Tibial nerve (tissue), 4 donors: ENCODE measurements at regions not wholly inside any gene's neighbourhood (a gene's known extent, or its start where the extent isn't known, plus 50 kb on each side); places are given as distances from the start of the nearest gene placed in this dataset.

ENCODE experiments used
- DNase-seq, 2 donors: peaks; one replicate each; pipeline ENCODE4 v3.0.0-alpha.2; 2019; ENCODE audit warnings: low spot score in 2 of 2
- H3K27ac ChIP-seq, 4 donors: fragments of 200-600 bp; sonication (generic) in 3 of 4; one replicate each; pipeline ENCODE4 v1.5.1; 2017 to 2019; ENCODE audit warnings: mild to moderate bottlenecking in 1 of 4
- H3K27me3 ChIP-seq, 2 donors: fragments of 200-600 bp; sonication (generic) in 1 of 2; one replicate each; pipeline versions ENCODE4 v1.5.1 to v1.6.0; 2017 to 2019
- H3K36me3 ChIP-seq, 3 donors: fragments of 200-600 bp; sonication (generic); one replicate each; pipeline ENCODE4 v1.5.1; 2018 to 2019
- H3K4me1 ChIP-seq, 4 donors: fragments of 200-600 bp; sonication (generic) in 3 of 4; one replicate each; pipeline ENCODE4 v1.5.1; 2017 to 2019
- H3K4me3 ChIP-seq, 4 donors: fragments of 200-600 bp; sonication (generic) in 3 of 4; one replicate each; pipeline ENCODE4 v1.5.1; 2017 to 2019; ENCODE audit warnings: mild to moderate bottlenecking in 1 of 4, moderate library complexity in 1 of 4
- H3K9me3 ChIP-seq, 4 donors: fragments of 200-600 bp; sonication (generic) in 3 of 4; one replicate each; pipeline ENCODE4 v1.5.1; 2017 to 2019
- CTCF ChIP-seq, 5 experiments: fragments of 200-600 bp in 3 of 5; fragments of 450-650 bp in 2 of 5; sonication (generic) in 3 of 5; IDR thresholded peaks; one replicate each; pipeline ENCODE4 v1.5.1; 2016 to 2019; ENCODE audit warnings: antibody characterized with exemption in 5 of 5, mild to moderate bottlenecking in 3 of 5, moderate library complexity in 2 of 5
- EP300 ChIP-seq, 2 donors: sonication (generic); formaldehyde crosslinking; IDR thresholded peaks; one replicate each; pipeline ENCODE4 v1.6.1; 2017; ENCODE audit warnings: antibody characterized with exemption in 2 of 2, mild to moderate bottlenecking in 1 of 2
- POLR2A ChIP-seq, 2 donors: fragments of 450-650 bp; IDR thresholded peaks; one replicate each; pipeline ENCODE4 v1.6.1; 2017; ENCODE audit warnings: antibody characterized with exemption in 2 of 2, mild to moderate bottlenecking in 2 of 2, moderate library complexity in 2 of 2
- WGBS, 2 donors: methylation state at CpG; one replicate each; pipeline ENCODE4 v1.1.5; 2018; 5-methylcytosine and 5-hydroxymethylcytosine counted together

GRCh38 chr9:86809151-86809550, 138.2 kb downstream of the GAS1 start:
- Histone ChIP-seq H3K4me1 (peaks cover 0 to 14% (median 3%) of the 10 kb centered on the region in 4 donors), H3K27me3 (no peaks in the 10 kb centered on the region), H3K27ac (no peak overlapping the region), H3K4me3 (no peak overlapping the region), H3K9me3 (no peaks in the 10 kb centered on the region), H3K36me3 (no peaks in the 10 kb centered on the region)
- DNase-seq: no peak
- 92% methylated on average over 6 of the region's 6 CpGs for WGBS, 2 donors
- TF ChIP-seq CTCF (IDR thresholded peaks at IDR 0.05) (no peak), POLR2A (IDR thresholded peaks at IDR 0.05) (no peak), EP300 (IDR thresholded peaks at IDR 0.05) (no peak)

GRCh38 chr9:86807367-86807976, 139.8 kb downstream of the GAS1 start:
- Histone ChIP-seq H3K27me3 (no peaks in the 10 kb centered on the region), H3K4me3 (no peak overlapping the region), H3K4me1 (peaks cover 0 to 14% (median 3%) of the 10 kb centered on the region in 4 donors), H3K9me3 (no peaks in the 10 kb centered on the region), H3K27ac (peak overlapping the region; percentile 9 to 86 (median 52)), H3K36me3 (no peaks in the 10 kb centered on the region)
- DNase-seq: peak in 1 of 2 donors; percentile 16
- 30 to 39% methylated on average over 16 of the region's 16 CpGs for WGBS, 2 donors
- no peak for TF ChIP-seq CTCF (IDR thresholded peaks at IDR 0.05)
- TF ChIP-seq EP300 (IDR thresholded peaks at IDR 0.05): peak in 1 of 2 donors; percentile 39
- no peak for TF ChIP-seq POLR2A (IDR thresholded peaks at IDR 0.05)

GRCh38 chr9:86804011-86804410, 143.3 kb downstream of the GAS1 start:
- Histone ChIP-seq H3K4me1 (peaks cover 0 to 14% (median 3%) of the 10 kb centered on the region in 4 donors), H3K27me3 (no peaks in the 10 kb centered on the region), H3K4me3 (no peak overlapping the region), H3K27ac (no peak overlapping the region), H3K36me3 (no peaks in the 10 kb centered on the region), H3K9me3 (no peaks in the 10 kb centered on the region)
- DNase-seq: no peak
- WGBS, 2 donors: 55 to 71% methylated on average over 3 of the region's 3 CpGs
- TF ChIP-seq EP300 (IDR thresholded peaks at IDR 0.05): no peak
- no peak for TF ChIP-seq CTCF (IDR thresholded peaks at IDR 0.05)
- no peak for TF ChIP-seq POLR2A (IDR thresholded peaks at IDR 0.05)

- Histone ChIP-seq H3K9me3 (no peaks in the 10 kb centered on the region), H3K27me3 (no peaks in the 10 kb centered on the region), H3K4me1 (peaks cover 0 to 12% (median 3%) of the 10 kb centered on the region in 4 donors), H3K27ac (no peak overlapping the region), H3K36me3 (no peaks in the 10 kb centered on the region), H3K4me3 (no peak overlapping the region)
- no peak for TF ChIP-seq EP300 (IDR thresholded peaks at IDR 0.05)
- no peak for TF ChIP-seq POLR2A (IDR thresholded peaks at IDR 0.05)
- TF ChIP-seq CTCF (IDR thresholded peaks at IDR 0.05): no peak
- 89 to 94% methylated on average over 5 of the region's 5 CpGs for WGBS, 2 donors
- no peak for DNase-seq
These were observed 144.2 kb downstream of the GAS1 start for GRCh38 chr9:86802900-86803673.

GRCh38 chr9:86801246-86801645, 146.1 kb downstream of the GAS1 start:
- no peak for DNase-seq
- Histone ChIP-seq H3K27ac (peak overlapping the region in 1 of 4 donors; percentile 47), H3K36me3 (no peaks in the 10 kb centered on the region), H3K27me3 (no peaks in the 10 kb centered on the region), H3K9me3 (no peaks in the 10 kb centered on the region), H3K4me3 (no peak overlapping the region), H3K4me1 (peaks cover 0 to 12% (median 0%) of the 10 kb centered on the region in 4 donors)
- 51 to 59% methylated on average over 5 of the region's 5 CpGs for WGBS, 2 donors
- TF ChIP-seq EP300 (IDR thresholded peaks at IDR 0.05) (no peak), POLR2A (IDR thresholded peaks at IDR 0.05) (no peak), CTCF (IDR thresholded peaks at IDR 0.05) (no peak)
